GM21717 (cell line): ENCODE measurements at regions not wholly inside any gene's neighbourhood (a gene's known extent, or its start where the extent isn't known, plus 50 kb on each side); places are given as distances from the start of the nearest gene placed in this dataset.

Source experiments
- ATAC-seq: cut with Tn5 transposase; IDR thresholded peaks from one replicate; pipeline ENCODE4 v1.9.1; 2021; ENCODE audit warnings: mild to moderate bottlenecking, moderate library complexity; ENCODE audit not compliant: unreplicated experiment

- ATAC-seq: no peak
These were observed 491.9 kb upstream of the CHAC2 start for GRCh38 chr2:53275743-53276142.

GRCh38 chr2:53268626-53269025, 499.0 kb upstream of the CHAC2 start:
- ATAC-seq: no peak

GRCh38 chr2:53268086-53268485, 499.5 kb upstream of the CHAC2 start:
- no peak for ATAC-seq

- ATAC-seq: no peak
These were observed 501.9 kb upstream of the CHAC2 start for GRCh38 chr2:53265544-53266299.

- ATAC-seq: no peak
These were observed 507.0 kb upstream of the CHAC2 start for GRCh38 chr2:53260568-53260967.

- no peak for ATAC-seq
These were observed 508.1 kb upstream of the CHAC2 start for GRCh38 chr2:53259395-53260009.

GRCh38 chr2:53257287-53257686, 510.3 kb upstream of the CHAC2 start:
- no peak for ATAC-seq

GRCh38 chr2:53253244-53253643, 514.4 kb upstream of the CHAC2 start:
- ATAC-seq: no peak

GRCh38 chr2:53252115-53252514, 515.5 kb upstream of the CHAC2 start:
- ATAC-seq: no peak

GRCh38 chr2:53247956-53248735, 519.5 kb upstream of the CHAC2 start:
- no peak for ATAC-seq

- no peak for ATAC-seq
These were observed 524.2 kb upstream of the CHAC2 start for GRCh38 chr2:53243430-53243829.

- ATAC-seq: no peak
These were observed 525.5 kb upstream of the CHAC2 start for GRCh38 chr2:53242090-53242489.

- no peak for ATAC-seq
These were observed 531.6 kb upstream of the CHAC2 start for GRCh38 chr2:53235836-53236582.

- ATAC-seq: no peak
These were observed 533.1 kb upstream of the CHAC2 start for GRCh38 chr2:53234548-53234903.

GRCh38 chr2:53233759-53234547, 533.7 kb upstream of the CHAC2 start:
- no peak for ATAC-seq

- no peak for ATAC-seq
These were observed 535.7 kb upstream of the CHAC2 start for GRCh38 chr2:53231908-53232307.

- no peak for ATAC-seq
These were observed 536.9 kb upstream of the CHAC2 start for GRCh38 chr2:53230691-53231090.

- no peak for ATAC-seq
These were observed 540.1 kb upstream of the CHAC2 start for GRCh38 chr2:53227535-53227934.

- no peak for ATAC-seq
These were observed 546.6 kb upstream of the CHAC2 start for GRCh38 chr2:53220969-53221368.

GRCh38 chr2:53217250-53217649, 550.4 kb upstream of the CHAC2 start:
- no peak for ATAC-seq
